HG02588 (cell line): ENCODE measurements at regions not wholly inside any gene's neighbourhood (a gene's known extent, or its start where the extent isn't known, plus 50 kb on each side); places are given as distances from the start of the nearest gene placed in this dataset.

Experiments
- ATAC-seq: cut with Tn5 transposase; IDR thresholded peaks from one replicate; pipeline ENCODE4 v1.9.1; 2021; ENCODE audit warnings: mild to moderate bottlenecking, moderate library complexity; ENCODE audit not compliant: unreplicated experiment

DNA sequence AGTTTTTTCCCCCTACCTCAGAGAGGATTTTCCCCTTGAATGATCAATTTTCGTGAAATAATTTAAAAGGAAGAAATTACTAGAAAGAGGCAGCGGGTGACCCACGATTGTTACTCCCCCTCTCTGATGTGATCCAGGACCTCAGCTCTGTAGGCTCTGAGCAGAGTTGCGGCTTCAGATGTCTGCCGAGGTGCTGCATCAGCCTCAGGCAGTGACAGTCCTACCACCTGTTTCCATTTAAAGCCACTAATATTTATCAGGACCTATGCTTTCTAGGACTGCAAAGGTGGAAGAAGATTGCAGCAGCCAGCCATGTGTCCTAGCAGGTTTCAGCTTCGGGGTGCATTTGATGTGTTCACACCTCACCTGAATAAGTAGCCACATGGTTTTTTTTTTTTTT, 294.8 kb upstream of the C2CD4B start:
- ATAC-seq: no peak

DNA sequence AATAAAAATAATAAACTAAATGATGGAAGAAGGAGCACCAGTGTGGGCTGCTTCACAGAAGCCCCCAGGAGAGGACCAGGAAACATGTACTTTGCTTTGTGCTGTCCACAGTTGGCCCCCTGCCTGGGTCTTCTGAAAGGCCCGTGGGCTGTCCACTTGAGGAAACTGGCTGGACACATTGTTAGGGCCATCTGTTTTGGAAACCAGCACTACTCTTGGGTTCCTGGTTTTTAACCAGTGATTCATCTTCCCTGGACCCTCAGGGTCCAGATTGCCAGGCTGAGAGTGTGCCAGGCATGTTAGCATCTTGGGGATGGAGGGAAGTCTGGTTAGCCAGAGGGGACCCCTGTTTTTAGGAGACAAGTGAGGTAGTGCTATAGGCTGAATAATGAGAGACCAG, 297.2 kb upstream of the C2CD4B start:
- no peak for ATAC-seq

DNA sequence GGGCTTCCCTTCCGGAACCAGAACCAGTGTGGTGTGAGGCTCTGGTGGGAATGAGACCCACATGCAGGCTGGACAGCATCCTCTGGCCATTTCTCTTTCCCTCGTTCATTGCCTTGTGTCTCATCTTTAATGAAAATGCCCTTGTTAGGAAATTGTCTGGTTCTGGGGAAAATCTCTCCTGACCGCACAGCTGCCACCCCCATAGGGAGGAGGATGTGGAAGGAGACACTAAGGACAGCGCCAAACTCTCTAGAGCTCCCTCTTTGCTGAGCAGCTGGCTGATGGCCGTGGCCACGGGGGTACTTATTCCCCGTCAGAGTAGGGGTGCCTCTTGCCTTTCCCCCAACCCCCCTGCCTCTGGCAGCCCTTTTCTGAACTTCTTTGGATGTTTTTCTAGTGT, 297.6 kb upstream of the C2CD4B start:
- no peak for ATAC-seq

DNA sequence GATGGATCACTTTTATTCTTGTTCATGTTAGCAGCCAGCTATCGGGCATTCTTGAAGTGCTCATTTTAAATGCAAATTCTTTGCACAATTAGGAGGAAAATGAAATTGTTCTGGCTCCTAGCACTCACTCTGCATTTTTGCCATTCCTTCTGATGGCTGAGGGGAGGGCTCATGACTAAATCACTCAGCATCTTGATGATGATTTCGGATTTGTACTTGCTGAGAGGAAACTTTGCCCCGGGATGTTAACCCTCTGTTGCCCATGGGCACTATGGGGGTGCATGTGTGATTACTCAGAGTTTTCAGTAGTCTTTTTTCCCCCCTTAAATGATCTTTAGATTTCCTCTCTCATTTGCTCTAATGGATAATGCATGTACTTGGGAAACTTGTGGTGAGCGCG, 299.6 kb upstream of the C2CD4B start:
- ATAC-seq: no peak

DNA sequence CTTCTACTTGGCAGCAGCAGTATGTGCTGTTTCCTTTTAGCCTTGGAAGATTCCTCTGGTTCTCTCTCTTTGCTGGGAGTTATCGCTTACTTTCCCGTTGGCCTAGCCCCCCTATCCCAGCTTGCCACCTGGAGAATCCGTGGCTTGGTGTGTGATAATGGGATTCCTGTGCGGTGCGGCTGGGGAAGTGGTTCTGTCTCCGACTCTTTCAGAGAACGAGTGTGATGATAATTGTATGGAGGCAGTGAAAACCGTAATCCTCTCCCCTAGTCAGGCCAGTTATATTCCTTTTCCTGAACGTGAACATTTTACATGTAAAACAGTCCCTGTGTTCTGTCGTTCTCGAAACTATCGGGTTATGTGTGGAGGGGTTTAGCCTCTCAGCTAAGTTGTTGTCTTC, 300.1 kb upstream of the C2CD4B start:
- no peak for ATAC-seq

DNA sequence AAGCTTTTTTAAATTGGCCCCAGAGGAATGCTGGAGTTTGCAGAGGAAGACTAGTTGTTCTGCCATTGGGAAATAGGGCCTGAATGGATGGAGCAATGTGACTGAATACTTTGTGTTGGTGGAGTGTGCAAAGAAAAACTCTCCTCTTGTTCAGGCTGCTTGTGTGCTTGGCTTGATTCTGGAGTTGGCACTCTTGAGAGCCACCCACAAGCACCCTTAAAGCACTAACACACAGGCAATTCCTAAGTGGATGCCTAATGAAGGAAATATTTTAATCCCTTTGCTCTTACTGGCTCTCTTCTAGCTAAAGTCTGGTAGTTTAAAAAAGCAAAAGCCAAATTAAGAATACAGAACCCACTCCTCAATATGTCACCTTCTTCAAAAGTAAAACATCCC, 304.4 kb upstream of the C2CD4B start:
- no peak for ATAC-seq

DNA sequence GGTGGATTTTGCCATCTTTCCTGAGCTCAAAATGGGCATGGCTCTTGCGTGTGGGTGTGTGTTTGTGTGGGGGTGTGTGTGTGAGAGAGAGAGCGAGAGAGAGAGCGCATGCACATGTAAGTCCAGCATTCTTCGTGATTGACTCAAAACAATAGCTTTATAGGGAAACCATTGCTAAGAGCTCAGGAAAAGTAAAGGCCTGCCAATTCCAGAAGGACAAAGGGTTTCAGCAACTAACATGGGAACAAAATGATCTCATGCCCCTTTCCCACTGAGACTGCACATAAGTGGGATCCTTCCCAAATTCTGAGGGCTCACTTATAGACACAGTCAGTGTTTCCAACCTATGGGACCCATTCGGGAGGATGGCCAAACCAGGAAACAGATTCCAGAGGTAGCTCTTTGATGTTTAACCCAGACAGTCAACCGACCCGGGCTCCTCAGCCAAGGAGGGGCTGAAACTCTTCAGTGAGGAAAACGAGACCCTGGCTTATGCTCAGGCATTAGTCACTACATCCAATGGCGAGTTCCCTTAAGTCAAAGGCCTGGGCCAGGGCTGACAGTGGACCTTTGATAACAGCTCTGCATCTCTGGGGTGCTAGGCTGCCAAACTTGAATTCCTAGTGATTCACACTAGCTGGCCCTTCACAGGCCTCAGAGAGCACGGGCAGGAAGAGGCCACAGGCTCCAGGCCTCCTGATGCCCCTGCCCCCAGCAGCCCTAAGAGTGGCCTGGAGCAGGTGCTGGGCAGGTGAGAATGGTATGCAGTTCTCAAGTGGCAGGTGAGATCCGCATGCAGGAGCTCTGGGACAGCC, 305.0 kb upstream of the C2CD4B start:
- no peak for ATAC-seq

DNA sequence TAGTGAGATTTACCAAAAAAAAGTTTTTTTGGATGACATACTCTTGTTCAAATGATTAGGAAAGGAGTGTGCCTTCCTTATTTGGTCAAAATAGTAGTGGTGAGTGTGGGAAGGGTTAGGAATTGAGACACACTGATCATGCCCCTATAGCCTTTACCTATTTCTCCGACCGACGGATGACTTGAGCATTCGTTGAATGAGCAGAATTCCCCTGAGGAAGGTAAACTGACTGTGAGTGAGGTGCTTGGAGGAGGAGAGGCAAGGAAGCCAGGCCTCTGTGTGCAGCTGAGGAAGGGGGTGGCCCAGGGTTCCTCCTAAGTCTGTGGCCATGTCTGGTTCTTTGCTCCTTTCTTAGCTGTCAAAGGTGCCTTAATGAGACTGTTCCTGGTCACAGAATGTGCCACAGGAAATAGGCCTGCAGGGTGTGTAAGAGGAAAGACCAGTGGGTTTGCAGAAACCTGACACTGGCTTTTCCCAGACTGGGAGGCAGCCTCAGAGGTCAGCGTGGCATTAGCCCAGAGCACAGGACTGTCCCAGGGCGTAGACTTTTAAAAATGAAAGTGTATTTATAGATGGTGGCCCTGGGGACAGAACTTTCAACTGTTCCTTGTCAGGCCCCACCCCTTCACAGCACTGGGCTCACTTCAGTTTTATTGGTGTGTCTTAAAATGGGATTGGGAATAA, 307.7 kb upstream of the C2CD4B start:
- no peak for ATAC-seq

DNA sequence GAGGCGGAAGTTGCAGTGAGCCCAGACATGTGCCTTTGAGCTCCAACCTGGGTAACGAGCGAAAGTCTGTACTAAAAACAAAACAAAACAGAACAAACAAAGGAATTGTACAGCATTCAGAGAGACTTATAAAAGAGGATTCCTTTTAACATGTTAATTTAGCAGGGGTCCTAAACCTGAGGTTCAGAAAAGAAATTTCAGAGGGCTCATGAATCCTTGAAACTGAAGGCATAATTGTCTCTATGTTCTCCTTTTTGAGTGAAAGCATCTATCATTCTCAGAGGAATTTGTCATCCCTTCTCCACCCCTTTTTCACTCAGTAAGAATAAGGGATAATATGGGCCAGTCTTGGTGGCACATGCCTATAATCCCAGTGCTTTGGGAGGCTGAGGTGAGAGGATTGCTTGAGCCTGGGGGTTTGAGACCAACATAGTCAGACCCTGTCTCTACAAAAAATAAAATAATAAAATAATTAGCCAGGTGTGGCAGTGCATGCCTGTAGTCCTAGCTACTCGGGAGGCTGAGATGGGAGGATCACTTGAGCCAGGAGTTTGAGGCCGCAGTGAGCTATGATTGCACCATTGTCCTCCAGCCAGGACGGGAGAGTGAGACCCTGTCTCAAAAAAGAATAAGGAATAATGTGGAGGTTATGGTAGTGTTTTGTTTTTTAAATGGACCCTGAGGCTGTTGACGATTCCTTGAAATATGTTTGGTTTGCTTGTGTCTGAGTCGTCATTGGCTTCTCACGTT, 309.1 kb upstream of the C2CD4B start:
- ATAC-seq: no peak

DNA sequence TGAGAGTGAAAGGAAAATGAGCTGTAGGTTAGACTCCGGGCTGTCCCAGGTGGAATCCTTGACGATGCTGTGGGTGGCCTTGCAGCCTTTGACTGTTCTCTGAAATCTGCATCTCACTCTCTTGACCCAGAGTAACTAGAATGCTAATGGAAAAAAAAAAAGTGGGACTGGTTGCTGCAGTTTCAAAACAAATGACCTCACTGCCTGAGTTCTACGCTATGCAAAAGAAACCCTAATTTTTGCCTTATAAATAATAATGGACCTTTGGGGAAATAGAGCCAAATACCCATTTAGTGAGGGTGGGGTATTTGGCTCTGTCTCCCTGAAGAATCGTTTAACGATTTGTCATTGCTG, 309.7 kb upstream of the C2CD4B start:
- no peak for ATAC-seq

DNA sequence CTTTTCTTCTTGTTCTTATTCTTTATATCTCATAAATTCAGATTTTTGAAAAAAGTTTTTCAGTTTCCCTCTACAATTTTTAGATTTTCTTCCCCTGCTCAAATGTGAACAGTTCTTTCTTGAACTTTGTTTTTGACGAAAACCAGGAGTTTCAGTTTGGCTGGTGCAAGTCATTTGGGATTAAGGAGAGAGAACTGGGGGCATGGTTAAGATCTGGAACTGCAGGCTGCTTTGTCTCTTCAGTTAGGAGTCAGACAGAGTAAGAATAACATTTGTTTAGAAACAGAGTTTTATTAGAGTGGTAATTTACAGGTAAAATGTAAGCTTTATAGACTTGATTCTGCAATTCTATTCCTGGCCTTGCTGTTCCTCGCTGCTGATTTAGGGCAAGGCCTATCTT, 310.5 kb upstream of the C2CD4B start:
- no peak for ATAC-seq

DNA sequence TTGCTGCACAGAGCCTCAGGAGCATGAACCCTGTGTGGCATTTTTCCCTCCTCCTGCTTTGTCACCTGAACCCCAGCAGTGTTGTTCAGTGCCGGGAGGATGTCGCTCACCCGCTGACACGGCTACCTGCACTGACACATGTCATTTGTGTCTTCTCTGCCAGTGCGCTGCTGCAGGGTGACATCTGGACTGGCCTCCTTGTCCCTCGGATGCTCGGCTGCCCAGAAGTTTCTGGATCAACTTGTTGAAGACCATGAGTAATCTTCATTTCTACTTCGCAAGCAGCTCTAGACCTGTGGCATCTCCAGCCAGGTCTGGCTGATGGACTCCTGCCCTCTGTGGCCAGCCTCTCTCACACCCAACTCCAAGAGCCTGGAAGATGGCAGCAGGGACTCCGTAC, 311.1 kb upstream of the C2CD4B start:
- ATAC-seq: no peak

DNA sequence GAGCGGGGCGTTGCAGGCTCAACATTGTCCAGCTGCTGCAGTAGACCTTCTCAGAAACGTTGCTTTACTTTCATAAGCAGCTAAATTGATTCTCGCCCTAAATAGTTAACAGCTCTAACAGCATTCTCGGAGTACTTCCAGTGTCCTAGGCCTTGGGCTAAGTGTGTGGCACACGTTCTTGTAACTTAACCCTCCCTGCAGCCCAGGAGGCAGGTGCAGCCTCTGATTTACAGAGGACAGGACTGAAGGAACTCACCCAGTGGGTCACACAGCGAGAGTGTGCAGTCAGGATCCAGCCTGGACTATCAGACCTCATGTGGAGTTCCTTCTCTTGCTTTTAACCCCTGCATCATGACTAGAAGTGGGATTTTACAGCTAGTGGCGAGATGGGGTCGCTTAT, 312.8 kb upstream of the C2CD4B start:
- no peak for ATAC-seq

DNA sequence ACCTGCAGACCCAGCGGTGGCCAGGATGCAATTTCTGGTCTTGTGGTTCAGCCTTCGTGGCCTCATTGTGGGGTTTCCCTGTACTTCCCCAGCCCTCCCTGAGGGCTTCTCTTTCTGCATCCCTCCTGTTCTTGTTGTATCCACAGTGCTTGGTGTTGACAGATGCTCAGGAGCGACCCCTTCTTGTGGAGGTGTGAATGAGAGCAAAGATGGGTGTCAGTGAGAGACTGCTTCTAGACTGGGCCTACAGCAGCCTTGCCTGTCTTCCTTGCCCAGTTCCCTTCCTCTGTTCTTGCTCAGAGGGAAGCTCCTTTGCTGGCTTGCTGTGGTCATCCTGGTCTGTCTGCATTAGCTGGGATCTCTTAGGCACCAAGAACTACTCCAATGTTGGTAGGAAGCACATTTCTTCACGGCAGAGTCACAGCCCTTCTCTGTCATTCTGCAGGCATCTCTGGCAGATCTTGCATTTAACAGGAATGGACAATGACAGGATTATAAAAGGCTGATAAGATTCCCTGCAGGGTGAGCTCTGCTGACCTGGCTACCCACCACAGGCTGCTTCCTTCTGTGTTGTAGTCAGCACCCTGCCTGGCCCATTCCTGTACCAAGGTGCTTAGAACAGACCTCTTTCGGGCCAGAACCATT, 317.8 kb upstream of the C2CD4B start:
- ATAC-seq: no peak

DNA sequence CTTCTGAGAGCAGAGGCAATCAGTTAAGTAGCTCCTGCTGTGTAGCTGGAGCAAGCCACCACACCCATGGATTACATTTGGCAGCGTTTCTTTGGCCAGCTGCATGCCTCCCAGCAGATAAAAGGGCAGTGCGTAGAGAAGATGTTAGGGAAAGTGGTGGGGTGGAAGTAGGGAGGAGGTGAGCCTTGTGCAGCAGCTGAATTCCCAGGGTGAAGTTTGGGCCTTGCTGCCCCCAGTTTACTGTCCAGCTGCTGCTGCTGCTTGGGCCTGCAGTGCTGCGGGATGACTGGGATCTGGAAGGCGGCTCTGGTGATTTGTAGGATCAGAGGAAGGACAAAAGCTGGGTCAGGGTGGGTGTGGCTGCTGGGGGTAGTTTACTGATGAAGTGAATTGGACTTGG, 318.7 kb upstream of the C2CD4B start:
- no peak for ATAC-seq

DNA sequence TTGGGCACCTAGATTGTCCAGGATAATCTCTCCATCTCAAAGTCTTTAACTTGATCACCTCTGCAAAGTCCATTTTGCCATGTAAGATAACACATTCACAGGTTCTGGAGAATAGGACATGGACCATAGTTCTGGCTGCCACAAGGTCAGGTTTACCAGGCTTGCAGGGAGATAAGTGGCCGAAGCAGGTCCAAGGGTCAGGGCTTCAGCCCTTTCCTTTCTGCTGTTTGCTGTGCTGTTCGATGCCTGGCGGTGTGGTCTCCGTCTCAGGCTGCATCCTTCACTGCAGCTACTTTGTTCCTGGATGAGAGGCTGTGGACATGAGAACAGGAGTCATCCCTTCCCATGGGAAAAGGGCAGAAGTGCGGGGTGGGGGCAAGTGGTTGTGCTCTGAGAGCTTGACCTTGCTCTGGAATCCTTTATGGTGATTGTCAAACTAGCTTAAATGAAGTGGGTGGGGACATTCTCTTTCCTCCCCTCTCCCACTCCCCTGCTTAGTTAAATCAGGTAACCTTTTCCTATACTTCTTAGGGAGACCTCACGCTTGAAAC, 320.2 kb upstream of the C2CD4B start:
- no peak for ATAC-seq

DNA sequence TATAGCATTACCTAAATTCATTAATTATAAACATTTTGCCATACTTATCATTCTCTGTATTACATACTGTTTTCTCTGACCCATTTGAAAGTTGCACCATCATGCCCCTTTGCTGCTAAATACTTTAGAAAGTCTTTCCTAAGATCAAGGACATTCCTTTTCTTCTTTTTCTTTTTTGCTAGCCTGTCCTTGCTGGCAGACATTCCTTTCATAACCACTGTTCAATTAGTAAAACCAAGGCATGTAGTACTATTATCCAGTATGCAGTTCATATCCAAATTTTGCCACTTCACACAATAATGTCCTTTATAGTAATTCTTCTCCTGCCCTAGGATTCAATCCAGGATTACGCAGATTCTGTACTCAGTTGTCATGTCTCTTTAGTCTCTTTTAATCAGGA, 321.0 kb upstream of the C2CD4B start:
- no peak for ATAC-seq

DNA sequence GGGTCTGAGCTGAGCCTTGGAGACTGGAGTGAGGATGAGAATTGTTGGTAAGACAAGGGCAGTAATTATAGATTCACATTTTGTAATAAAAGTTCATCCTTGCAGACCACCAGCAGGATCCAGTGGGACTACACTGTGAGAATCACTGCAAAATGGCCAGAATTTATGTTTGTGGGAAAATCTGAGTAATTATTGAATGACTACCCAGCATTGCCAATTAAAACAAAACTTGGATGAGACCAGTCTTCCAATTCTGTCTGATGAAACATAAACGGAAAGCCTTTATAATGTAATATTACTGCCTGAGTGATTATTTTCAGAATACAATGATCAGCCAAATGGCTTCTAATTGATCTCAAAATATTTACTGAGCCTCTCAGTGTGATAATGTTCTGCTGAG, 323.3 kb upstream of the C2CD4B start:
- ATAC-seq: no peak

DNA sequence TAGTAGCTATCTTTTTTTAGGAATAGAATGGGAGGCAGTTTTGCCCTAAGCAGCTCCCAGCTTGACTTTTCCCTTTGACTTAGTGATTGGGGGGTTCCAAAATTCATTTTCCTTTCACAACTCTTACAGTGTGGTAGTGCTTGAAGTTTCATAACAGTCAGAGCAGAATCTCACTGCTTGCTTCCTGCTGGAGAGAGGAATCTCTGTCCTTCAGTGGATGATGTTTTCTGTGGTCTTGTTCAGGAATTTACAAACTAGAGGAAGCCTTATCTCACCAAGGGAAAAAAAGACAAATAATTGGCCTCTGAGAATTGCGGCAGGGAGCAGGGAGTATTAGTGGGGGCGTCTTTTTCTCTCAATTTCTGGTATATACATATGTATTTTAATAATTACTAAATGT, 326.6 kb upstream of the C2CD4B start:
- no peak for ATAC-seq

DNA sequence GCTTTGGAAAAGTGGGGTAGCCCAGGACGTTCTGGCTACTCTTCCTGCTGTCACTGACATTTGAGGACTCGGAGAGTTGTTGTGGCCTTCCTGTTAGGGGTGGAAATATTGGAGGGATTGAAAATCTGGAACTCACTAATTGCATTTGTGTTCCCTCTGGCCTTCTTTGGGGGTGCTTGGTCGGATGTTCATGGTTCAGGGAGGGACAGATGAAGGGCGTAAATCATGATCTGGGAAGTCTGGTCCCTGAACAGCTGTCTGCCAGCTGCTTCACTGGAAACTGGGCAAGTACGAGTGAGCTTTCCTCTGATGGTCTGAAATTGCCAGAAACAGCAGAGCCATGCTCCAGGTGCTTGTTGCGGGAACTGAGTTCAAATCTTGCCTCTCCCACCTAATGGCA, 327.8 kb upstream of the C2CD4B start:
- no peak for ATAC-seq

DNA sequence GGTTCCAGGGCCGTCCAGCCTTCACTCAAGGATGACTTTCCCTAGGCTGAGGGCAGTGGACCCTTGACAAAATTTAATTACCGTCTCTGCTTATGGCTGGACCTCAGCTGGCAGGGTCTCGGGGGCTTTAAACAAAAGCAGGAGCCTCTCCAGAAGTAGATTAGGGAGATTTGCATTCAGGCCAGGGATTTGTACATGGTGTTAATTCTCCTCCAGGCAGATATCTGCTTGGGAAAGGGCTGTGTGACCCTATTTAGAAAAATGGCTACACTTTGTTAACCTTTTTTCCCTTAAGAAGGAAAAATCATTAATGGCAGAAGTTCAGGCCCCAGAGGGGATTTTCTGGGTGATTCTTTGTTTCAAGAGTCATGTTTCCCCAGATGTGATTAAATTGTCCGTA, 329.1 kb upstream of the C2CD4B start:
- ATAC-seq: no peak
